GM12874 (cell line): ENCODE measurements at regions not wholly inside any gene's neighbourhood (a gene's known extent, or its start where the extent isn't known, plus 50 kb on each side); places are given as distances from the start of the nearest gene placed in this dataset.

Experiments
- TF ChIP-seq, protein P1 (sequence below): IDR thresholded peaks from 2 replicates; pipeline ENCODE4 v1.5.1; 2011; ENCODE audit warnings: low read depth, mild to moderate bottlenecking, control low read depth, low read length, moderate library complexity; ENCODE audit not compliant: insufficient read depth

DNA sequence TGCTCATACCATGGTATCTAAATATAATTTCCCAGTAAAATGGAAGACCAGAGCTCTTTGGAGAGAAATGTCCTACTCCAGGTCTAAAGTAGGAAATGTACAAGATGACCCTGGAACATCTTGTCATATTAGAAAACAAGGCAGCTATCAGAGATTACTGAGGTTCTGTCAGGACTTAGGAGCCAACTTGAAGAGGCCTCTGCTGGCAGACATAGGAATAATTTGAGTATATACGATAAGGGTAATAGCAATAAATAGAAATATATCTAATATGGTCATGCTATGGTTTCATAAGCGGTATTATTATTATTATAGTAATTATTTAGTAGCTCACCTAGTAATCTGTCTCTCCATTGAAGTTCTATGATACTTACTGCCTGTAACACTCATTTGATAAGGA is 224.2 kb downstream of the SOX2 start:
- TF ChIP-seq, protein P1, sequence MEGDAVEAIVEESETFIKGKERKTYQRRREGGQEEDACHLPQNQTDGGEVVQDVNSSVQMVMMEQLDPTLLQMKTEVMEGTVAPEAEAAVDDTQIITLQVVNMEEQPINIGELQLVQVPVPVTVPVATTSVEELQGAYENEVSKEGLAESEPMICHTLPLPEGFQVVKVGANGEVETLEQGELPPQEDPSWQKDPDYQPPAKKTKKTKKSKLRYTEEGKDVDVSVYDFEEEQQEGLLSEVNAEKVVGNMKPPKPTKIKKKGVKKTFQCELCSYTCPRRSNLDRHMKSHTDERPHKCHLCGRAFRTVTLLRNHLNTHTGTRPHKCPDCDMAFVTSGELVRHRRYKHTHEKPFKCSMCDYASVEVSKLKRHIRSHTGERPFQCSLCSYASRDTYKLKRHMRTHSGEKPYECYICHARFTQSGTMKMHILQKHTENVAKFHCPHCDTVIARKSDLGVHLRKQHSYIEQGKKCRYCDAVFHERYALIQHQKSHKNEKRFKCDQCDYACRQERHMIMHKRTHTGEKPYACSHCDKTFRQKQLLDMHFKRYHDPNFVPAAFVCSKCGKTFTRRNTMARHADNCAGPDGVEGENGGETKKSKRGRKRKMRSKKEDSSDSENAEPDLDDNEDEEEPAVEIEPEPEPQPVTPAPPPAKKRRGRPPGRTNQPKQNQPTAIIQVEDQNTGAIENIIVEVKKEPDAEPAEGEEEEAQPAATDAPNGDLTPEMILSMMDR = no peak

DNA sequence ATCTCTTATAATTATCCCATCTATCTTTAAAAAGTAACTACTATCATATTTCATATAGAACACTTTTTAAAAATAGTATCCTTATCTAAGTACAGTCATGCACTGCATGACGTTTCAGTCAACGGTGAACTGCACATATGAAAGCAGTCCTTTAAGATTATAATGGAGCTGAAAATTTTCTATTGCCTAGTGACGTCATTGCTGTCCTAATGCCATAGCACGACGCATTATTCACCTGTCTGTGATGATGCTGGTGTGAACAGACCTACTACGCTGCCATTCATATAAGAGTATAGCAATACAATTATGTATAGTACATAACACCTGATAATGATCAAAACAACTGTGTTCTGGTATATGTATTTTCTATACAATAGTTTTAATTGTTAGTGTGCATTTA is 225.0 kb downstream of the SOX2 start:
- TF ChIP-seq, protein P1 = no peak

DNA sequence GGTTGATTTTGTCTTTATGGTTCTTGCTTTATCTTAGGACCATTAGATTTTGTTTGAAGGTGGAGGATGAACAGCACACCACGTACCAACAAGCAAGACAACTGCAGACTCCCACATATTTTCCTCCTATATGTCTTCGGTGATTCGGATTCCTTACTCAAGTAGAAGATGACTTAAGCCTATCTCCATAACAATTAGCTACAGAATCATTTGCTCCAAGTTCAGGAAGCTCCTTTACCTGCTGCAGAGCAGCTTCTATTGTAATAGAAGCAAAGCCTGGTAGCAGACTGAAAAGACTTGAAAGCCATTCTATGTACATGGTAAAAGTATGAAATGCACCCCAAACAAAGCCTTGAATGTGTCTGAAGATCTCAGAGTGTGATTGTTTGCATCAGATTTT is 229.0 kb downstream of the SOX2 start:
- TF ChIP-seq, protein P1 = no peak

DNA sequence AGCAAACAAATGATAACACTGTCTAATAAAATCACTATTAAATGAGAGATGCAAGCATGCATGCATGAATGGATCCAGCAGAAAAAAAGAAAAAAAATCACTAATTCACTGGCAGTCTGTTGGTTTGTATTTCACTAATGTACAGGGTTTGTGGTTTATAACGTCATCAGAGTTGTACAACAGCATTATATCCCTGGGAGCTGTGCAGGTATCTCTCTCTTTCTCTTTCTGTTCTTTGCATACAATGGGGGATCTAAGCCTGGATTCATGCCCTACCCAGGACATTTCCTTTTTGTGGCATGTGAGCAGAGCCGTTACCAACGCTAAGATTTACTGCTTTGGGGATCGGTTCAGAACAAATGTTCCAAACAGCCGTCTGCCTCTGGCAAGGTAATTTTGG is 229.5 kb downstream of the SOX2 start:
- TF ChIP-seq, protein P1 = no peak

DNA sequence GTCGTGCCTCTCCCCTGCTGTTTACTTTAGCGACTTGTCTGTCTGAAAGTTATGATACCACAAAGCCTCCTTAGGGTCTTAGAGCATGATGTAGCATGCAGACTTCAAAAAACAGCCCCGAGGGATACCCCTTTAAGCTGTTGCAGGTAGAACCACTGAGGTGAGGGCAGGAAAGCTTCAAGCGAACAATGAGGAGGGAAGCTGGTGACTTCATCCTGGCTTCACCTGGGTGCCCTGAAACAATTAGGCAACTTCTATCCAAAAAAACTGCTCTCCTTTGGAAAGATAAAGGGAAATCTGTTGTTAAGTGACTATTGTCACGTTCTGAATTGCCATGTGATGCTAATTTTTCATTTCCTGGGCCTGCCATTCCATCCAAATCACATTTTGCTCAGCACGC is 231.6 kb downstream of the SOX2 start:
- TF ChIP-seq, protein P1 = no peak

DNA sequence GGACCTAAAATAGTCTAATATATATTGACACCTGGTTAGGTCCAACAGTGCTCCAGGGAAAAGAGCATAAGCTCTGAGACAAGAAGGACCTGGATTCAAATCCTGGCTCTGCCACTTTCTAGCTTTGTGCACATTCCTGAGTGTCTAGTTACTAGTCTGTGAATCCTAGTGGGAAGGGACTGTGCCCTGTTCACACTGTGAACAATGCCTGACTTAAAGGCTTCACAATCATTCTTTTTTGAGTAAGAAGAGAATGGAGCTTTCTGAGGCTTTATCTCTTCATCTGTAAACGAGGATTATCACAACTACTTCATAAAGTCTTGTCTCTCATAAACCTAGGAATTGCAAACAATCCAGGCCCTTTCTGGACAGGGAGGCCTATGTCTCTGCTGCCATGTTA is 235.9 kb downstream of the SOX2 start:
- TF ChIP-seq, protein P1 = no peak

DNA sequence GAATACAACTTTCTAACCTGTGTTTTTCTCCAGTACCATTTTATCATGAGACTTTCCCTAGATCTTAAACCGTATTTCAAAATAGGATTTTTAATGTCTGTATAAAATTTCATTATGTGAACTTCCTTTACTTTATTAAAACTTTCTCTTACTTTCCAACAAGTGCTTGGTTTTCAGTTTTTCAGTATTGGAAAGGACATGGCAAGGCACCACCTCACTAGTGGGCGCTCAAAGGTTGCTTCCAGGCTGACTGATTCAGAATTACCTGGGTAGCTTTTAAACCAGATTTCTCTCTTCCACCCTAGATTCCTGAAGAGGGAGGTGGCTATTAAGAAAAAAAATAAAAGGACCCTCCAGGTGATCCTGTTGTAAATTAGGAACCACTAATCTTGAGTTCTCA is 236.6 kb downstream of the SOX2 start:
- TF ChIP-seq, protein P1 = no peak

DNA sequence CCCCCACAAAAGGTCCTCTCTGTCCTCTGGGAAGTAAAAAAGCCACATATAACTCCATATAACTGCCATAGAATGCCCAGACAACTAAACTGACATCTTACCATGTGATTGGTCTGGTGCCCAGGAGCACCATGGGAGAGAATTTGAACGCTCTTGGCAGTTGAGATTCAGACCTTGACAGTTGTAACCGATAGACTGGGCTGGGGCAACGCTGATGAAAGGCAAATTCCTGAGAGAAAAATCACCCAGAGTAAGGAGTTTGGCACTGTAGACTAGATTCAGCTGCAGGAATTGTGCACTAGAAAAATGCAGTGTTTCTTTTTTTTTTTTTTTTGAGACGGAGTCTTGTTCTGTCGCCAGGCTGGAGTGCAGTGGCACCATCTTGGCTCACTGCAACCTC is 240.5 kb downstream of the SOX2 start:
- TF ChIP-seq, protein P1 = no peak
